H1 (cell line): ENCODE measurements at regions not wholly inside any gene's neighbourhood (a gene's known extent, or its start where the extent isn't known, plus 50 kb on each side); places are given as distances from the start of the nearest gene placed in this dataset.

Source experiments
- CTCF ChIA-PET: fragments of 300-600 bp; sonication (Branson Sonifier 250); formaldehyde crosslinking; loops from one replicate; lab custom pipeline; 2021; ENCODE audit not compliant: partially characterized antibody; lab: Charles Lee
- POLR2A ChIA-PET: fragments of 300-600 bp; sonication (Branson Sonifier 250); formaldehyde crosslinking; loops from one replicate; lab custom pipeline; 2021; ENCODE audit warnings: inconsistent platforms; ENCODE audit not compliant: partially characterized antibody; lab: Charles Lee
- DNase-seq, 2 experiments: peaks; one replicate each; pipeline versions ENCODE4 v3.0.0 to v3.0.0-alpha.2; 2010 to 2022; ENCODE audit warnings: low spot score in 2 of 2, low read depth in 1 of 2, mixed read lengths in 1 of 2
- FAIRE-seq: peaks from 2 replicates; lab custom pipeline; 2011; peaks lifted over from hg19 to GRCh38; lab: Jason Lieb, UNC
- H2AFZ ChIP-seq: 2 replicates; pipeline ENCODE4 v1.8.1; 2012; ENCODE audit warnings: low read length, inconsistent platforms
- H2AK5ac ChIP-seq: 2 replicates; pipeline ENCODE4 v1.6.1; 2013; ENCODE audit warnings: low read depth, low read length
- H2BK120ac ChIP-seq: replicated peaks from 2 replicates; pipeline ENCODE3; 2013; ENCODE audit warnings: low read depth, low read length, inconsistent platforms
- H2BK12ac ChIP-seq: 2 replicates; pipeline ENCODE4 v1.6.1; 2013; ENCODE audit warnings: low read depth, low read length
- H2BK15ac ChIP-seq: 2 replicates; pipeline ENCODE4 v1.6.1; 2013; ENCODE audit warnings: low read length
- H2BK20ac ChIP-seq: 2 replicates; pipeline ENCODE4 v1.6.1; 2013; ENCODE audit warnings: low read length
- H2BK5ac ChIP-seq: 2 replicates; pipeline ENCODE4 v1.6.1; 2013; ENCODE audit warnings: low read depth, low read length
- H3K14ac ChIP-seq: 2 replicates; pipeline ENCODE4 v1.6.1; 2013; ENCODE audit warnings: inconsistent platforms; ENCODE audit not compliant: insufficient read length
- H3K18ac ChIP-seq: 2 replicates; pipeline ENCODE4 v1.6.1; 2013; ENCODE audit warnings: low read length; ENCODE audit errors: extremely low read depth
- H3K23ac ChIP-seq: 2 replicates; pipeline ENCODE4 v1.6.1; 2013; ENCODE audit warnings: inconsistent platforms; ENCODE audit not compliant: insufficient read length
- H3K23me2 ChIP-seq: 2 replicates; pipeline ENCODE4 v1.6.1; 2013; ENCODE audit warnings: low read depth, low read length
- H3K27ac ChIP-seq: 2 replicates; pipeline ENCODE4 v1.6.1; 2011; ENCODE audit warnings: low read depth, low read length, inconsistent platforms
- H3K27me3 ChIP-seq, 4 experiments: replicated peaks in 1 of 4; 1 replicate in 1 of 4; 2 replicates in 3 of 4; pipeline versions ENCODE4 v1.6.1 to v1.8.1; 2011 to 2013; ENCODE audit warnings: low read length in 3 of 4, mild to moderate bottlenecking in 3 of 4, inconsistent platforms in 2 of 4, mixed read lengths in 2 of 4, moderate library complexity in 1 of 4; ENCODE audit not compliant: control insufficient read depth in 3 of 4, insufficient read depth in 3 of 4; ENCODE audit errors: extremely low read depth in 1 of 4
- H3K36me3 ChIP-seq, 4 experiments: 2 replicates each; pipeline versions ENCODE4 v1.6.1 to v1.8.1; 2011 to 2013; ENCODE audit warnings: mild to moderate bottlenecking in 4 of 4, low read length in 3 of 4, moderate library complexity in 2 of 4, control low read depth in 1 of 4, inconsistent platforms in 1 of 4; ENCODE audit not compliant: insufficient read depth in 4 of 4, control insufficient read depth in 2 of 4
- H3K4ac ChIP-seq: replicated peaks from 2 replicates; pipeline ENCODE3; 2013; ENCODE audit warnings: low read length, low read depth, mixed read lengths, inconsistent platforms; ENCODE audit not compliant: insufficient read length
- H3K4me1 ChIP-seq, 4 experiments: replicated peaks in 1 of 4; 1 replicate in 1 of 4; 2 replicates in 3 of 4; pipeline versions ENCODE4 v1.6.1 to v1.8.1; 2011 to 2013; ENCODE audit warnings: low read length in 3 of 4, inconsistent platforms in 2 of 4, mixed read lengths in 1 of 4; ENCODE audit not compliant: insufficient read depth in 4 of 4, control insufficient read depth in 3 of 4
- H3K4me2 ChIP-seq, 2 experiments: 2 replicates each; pipeline versions ENCODE4 v1.6.1 to v1.8.1; 2011 to 2013; ENCODE audit warnings: low read depth in 2 of 2, low read length in 2 of 2, control low read depth in 1 of 2, inconsistent platforms in 1 of 2, mild to moderate bottlenecking in 1 of 2; ENCODE audit not compliant: insufficient read depth in 1 of 2
- H3K4me3 ChIP-seq, 4 experiments: fragments of 200-600, 300-600 bp in 1 of 4; sonication (generic), shearing (Covaris generic), sonication (Bioruptor Twin) in 1 of 4; 2 replicates each; pipeline versions ENCODE4 v1.5.1 to v1.8.1; 2011 to 2016; ENCODE audit warnings: low read length in 4 of 4, low read depth in 3 of 4, control low read depth in 2 of 4, inconsistent platforms in 2 of 4, mild to moderate bottlenecking in 2 of 4, mixed read lengths in 1 of 4, moderate library complexity in 1 of 4; ENCODE audit not compliant: insufficient read depth in 2 of 4; ENCODE audit errors: extremely low read depth in 1 of 4
- H3K56ac ChIP-seq: replicated peaks from 2 replicates; pipeline ENCODE3; 2013; ENCODE audit warnings: low read depth, mild to moderate bottlenecking, mixed read lengths, low read length, inconsistent platforms; ENCODE audit not compliant: insufficient read length
- H3K79me1 ChIP-seq: 2 replicates; pipeline ENCODE4 v1.6.1; 2013; ENCODE audit warnings: low read depth, low read length, control low read depth
- H3K79me2 ChIP-seq, 2 experiments: 2 replicates each; pipeline versions ENCODE4 v1.6.1 to v1.8.1; 2012 to 2013; ENCODE audit warnings: low read length in 2 of 2, mild to moderate bottlenecking in 2 of 2, inconsistent platforms in 1 of 2; ENCODE audit not compliant: insufficient read depth in 2 of 2, control insufficient read depth in 1 of 2
- H3K9ac ChIP-seq, 4 experiments: replicated peaks in 1 of 4; 1 replicate in 1 of 4; 2 replicates in 3 of 4; pipeline versions ENCODE4 v1.6.1 to v1.8.1; 2011 to 2013; ENCODE audit warnings: low read depth in 3 of 4, low read length in 3 of 4, control low read depth in 2 of 4, mild to moderate bottlenecking in 2 of 4, moderate library complexity in 2 of 4, inconsistent platforms in 1 of 4; ENCODE audit errors: extremely low read depth in 1 of 4
- H3K9me3 ChIP-seq, 2 experiments: 2 replicates each; pipeline versions ENCODE4 v1.6.1 to v1.8.1; 2012 to 2013; ENCODE audit warnings: mild to moderate bottlenecking in 2 of 2, moderate library complexity in 2 of 2, control low read depth in 1 of 2, inconsistent platforms in 1 of 2, low read depth in 1 of 2, low read length in 1 of 2, mixed read lengths in 1 of 2; ENCODE audit not compliant: insufficient read depth in 2 of 2
- H4K20me1 ChIP-seq, 2 experiments: replicated peaks in 1 of 2; 2 replicates each; pipeline versions ENCODE3 to v1.8.1; 2011 to 2013; ENCODE audit warnings: inconsistent platforms in 2 of 2, low read length in 2 of 2, mild to moderate bottlenecking in 1 of 2; ENCODE audit not compliant: insufficient read depth in 2 of 2, control insufficient read depth in 1 of 2
- H4K5ac ChIP-seq: 2 replicates; pipeline ENCODE4 v1.6.1; 2013; ENCODE audit warnings: low read length, low read depth, mixed read lengths, inconsistent platforms; ENCODE audit not compliant: insufficient read length
- H4K8ac ChIP-seq: 2 replicates; pipeline ENCODE4 v1.8.0; 2013; ENCODE audit warnings: mild to moderate bottlenecking, moderate library complexity, low read length, inconsistent platforms; ENCODE audit not compliant: insufficient read depth; ENCODE audit errors: extremely low read depth
- H4K91ac ChIP-seq: replicated peaks from 2 replicates; pipeline ENCODE3; 2013; ENCODE audit warnings: low read length, mixed read lengths, inconsistent platforms; ENCODE audit not compliant: insufficient read length
- BACH1 ChIP-seq: IDR thresholded peaks from 2 replicates; pipeline ENCODE4 v1.6.1; 2012; ENCODE audit warnings: low read length, improper control_type of control experiment
- BRCA1 ChIP-seq: IDR thresholded peaks from 2 replicates; pipeline ENCODE4 v1.6.1; 2012; ENCODE audit warnings: low read depth, low read length, improper control_type of control experiment
- CTBP2 ChIP-seq: IDR thresholded peaks from 2 replicates; pipeline ENCODE4 v1.7.0; 2011; ENCODE audit warnings: borderline replicate concordance, mild to moderate bottlenecking, moderate library complexity, mixed read lengths, low read length; ENCODE audit not compliant: insufficient read depth, insufficient read length
- EZH2 ChIP-seq: fragments of 200-600 bp; sonication (generic); IDR thresholded peaks from 2 replicates; pipeline ENCODE4 v1.7.1; 2012; ENCODE audit warnings: low read depth, mild to moderate bottlenecking, moderate library complexity, low read length, inconsistent platforms; ENCODE audit not compliant: severe bottlenecking
- HDAC2 ChIP-seq, 2 experiments: fragments of 300-600 bp in 1 of 2; sonication (generic) in 1 of 2; IDR thresholded peaks; 2 replicates each; pipeline ENCODE4 v1.6.1; 2011 to 2012; ENCODE audit warnings: low read depth in 2 of 2, low read length in 2 of 2, mild to moderate bottlenecking in 2 of 2, moderate library complexity in 2 of 2, borderline replicate concordance in 1 of 2, inconsistent platforms in 1 of 2
- MAX ChIP-seq: IDR thresholded peaks from 2 replicates; pipeline ENCODE4 v1.6.1; 2012; ENCODE audit warnings: inconsistent platforms
- NRF1 ChIP-seq: IDR thresholded peaks from 2 replicates; pipeline ENCODE4 v1.6.1; 2011; ENCODE audit warnings: mild to moderate bottlenecking, low read depth, low read length, improper control_type of control experiment
- SP2 ChIP-seq: IDR thresholded peaks from 2 replicates; pipeline ENCODE4 v1.6.1; 2012; ENCODE audit warnings: mild to moderate bottlenecking, low read length, inconsistent platforms
- SRF ChIP-seq: IDR thresholded peaks from 2 replicates; pipeline ENCODE4 v1.6.1; 2011; ENCODE audit warnings: mild to moderate bottlenecking, low read depth, low read length, moderate library complexity
- TAF1 ChIP-seq: IDR thresholded peaks from 2 replicates; pipeline ENCODE4 v1.6.1; 2011; ENCODE audit warnings: mild to moderate bottlenecking, low read depth, low read length
- TAF7 ChIP-seq: optimal IDR thresholded peaks from 2 replicates; pipeline ENCODE3; 2011; ENCODE audit warnings: low read depth, mild to moderate bottlenecking, inconsistent platforms, low read length, moderate library complexity, borderline replicate concordance
- TBP ChIP-seq: IDR thresholded peaks from 2 replicates; pipeline ENCODE4 v1.6.1; 2011; ENCODE audit warnings: low read depth, low read length, improper control_type of control experiment
- USF2 ChIP-seq: IDR thresholded peaks from 2 replicates; pipeline ENCODE4 v1.6.1; 2011; ENCODE audit warnings: low read length, improper control_type of control experiment
- ZNF274 ChIP-seq: IDR thresholded peaks from 2 replicates; pipeline ENCODE4 v1.7.0; 2012; ENCODE audit warnings: low read length, borderline replicate concordance; ENCODE audit errors: extremely low read depth
- WGBS, 2 experiments: shearing (Covaris generic) in 1 of 2; methylation state at CpG; one replicate each; pipeline versions ENCODE4 v1.1.6 to v1.1.7; 2013 to 2015; ENCODE audit warnings: low lambda C conversion rate in 2 of 2, mixed read lengths in 2 of 2, inconsistent platforms in 1 of 2, low coverage in 1 of 2, missing lambda C conversion rate in 1 of 2; ENCODE audit not compliant: insufficient replicate concordance in 2 of 2, insufficient coverage in 1 of 2, insufficient read length in 1 of 2; ENCODE audit errors: extremely low coverage in 1 of 2, missing lambda C conversion rate in 1 of 2; 5-methylcytosine and 5-hydroxymethylcytosine counted together

GRCh38 chr17:52271781-52272180 lies 113.3 kb upstream of the CA10 start:
- CTCF ChIA-PET, result interaction anchor here (0.9 kb wide), 1 partner anchor 378 kb away, joined by 3 read pairs; no protein-coding TSS in a partner anchor
- H3K23ac ChIP-seq, result no peak overlapping the region
- H3K36me3 ChIP-seq, result no peaks in the 10 kb centered on the region
- H3K4me1 ChIP-seq, result no peaks in the 10 kb centered on the region
- FAIRE-seq (no peak), DNase-seq (no peak)
- POLR2A ChIA-PET, result no interaction called here
- H3K56ac ChIP-seq, result no peak overlapping the region
- no peaks in the 10 kb centered on the region for H3K79me2 ChIP-seq
- no peaks in the 10 kb centered on the region for H3K9me3 ChIP-seq
- H3K4me2 ChIP-seq, result no peak overlapping the region
- H2BK12ac ChIP-seq, result no peak overlapping the region
- H2BK120ac ChIP-seq, result no peak overlapping the region
- H4K20me1 ChIP-seq, result no peaks in the 10 kb centered on the region
- H2AK5ac ChIP-seq, result no peak overlapping the region
- H4K8ac ChIP-seq, result no peak overlapping the region
- H3K79me1 ChIP-seq, result no peaks in the 10 kb centered on the region
- WGBS, 2 experiments, result 94% methylated on average over 1 of the region's 1 CpG; no CpG with 5 or more reads in 1 of the 2 experiments
- no peak overlapping the region for H3K27ac ChIP-seq
- no peak overlapping the region for H4K5ac ChIP-seq
- no peak overlapping the region for H3K18ac ChIP-seq
- H2BK20ac ChIP-seq, result no peak overlapping the region
- H3K23me2 ChIP-seq, result no peaks in the 10 kb centered on the region
- no peak overlapping the region for H3K4me3 ChIP-seq
- no peak overlapping the region for H2BK15ac ChIP-seq
- no peak overlapping the region for H3K4ac ChIP-seq
- no peaks in the 10 kb centered on the region for H3K27me3 ChIP-seq
- H2BK5ac ChIP-seq, result no peak overlapping the region
- no peak overlapping the region for H2AFZ ChIP-seq
- H4K91ac ChIP-seq, result no peak overlapping the region
- H3K14ac ChIP-seq, result no peak overlapping the region
- H3K9ac ChIP-seq, result no peak overlapping the region
- TF ChIP-seq TAF1 (no peak), TAF7 (no peak), HDAC2 (IDR thresholded peaks at IDR 0.05; ENCODE audit: borderline replicate concordance in 1 of 2, low read depth in 2 of 2, low read length in 2 of 2) (no peak), SRF (no peak), USF2 (no peak), SP2 (no peak), BRCA1 (no peak), EZH2 (no peak), TBP (no peak), NRF1 (no peak), CTBP2 (no peak), BACH1 (no peak), ZNF274 (no peak), MAX (no peak)
